Hepatocyte (in vitro differentiated cells): ENCODE measurements at regions not wholly inside any gene's neighbourhood (a gene's known extent, or its start where the extent isn't known, plus 50 kb on each side); places are given as distances from the start of the nearest gene placed in this dataset.

Experiments used
- EZH2 ChIP-seq: fragments of 200-600 bp; sonication (generic); IDR thresholded peaks from 2 replicates; pipeline ENCODE4 v1.6.1; 2016; ENCODE audit warnings: antibody characterized with exemption, mild to moderate bottlenecking, borderline replicate concordance
- EZH2phosphoT487 ChIP-seq: fragments of 200-600 bp; sonication (generic); IDR thresholded peaks from one replicate; pipeline ENCODE4 v1.6.1; 2018; ENCODE audit warnings: antibody characterized with exemption, mild to moderate bottlenecking, low read depth, moderate library complexity; ENCODE audit not compliant: unreplicated experiment, severe bottlenecking
- TF ChIP-seq, protein P1 (sequence below): fragments of 200-600 bp; sonication (generic); IDR thresholded peaks from 2 replicates; pipeline ENCODE4 v1.5.1; 2016; ENCODE audit warnings: antibody characterized with exemption, mild to moderate bottlenecking; ENCODE audit not compliant: poor library complexity

- TF ChIP-seq, protein P1, sequence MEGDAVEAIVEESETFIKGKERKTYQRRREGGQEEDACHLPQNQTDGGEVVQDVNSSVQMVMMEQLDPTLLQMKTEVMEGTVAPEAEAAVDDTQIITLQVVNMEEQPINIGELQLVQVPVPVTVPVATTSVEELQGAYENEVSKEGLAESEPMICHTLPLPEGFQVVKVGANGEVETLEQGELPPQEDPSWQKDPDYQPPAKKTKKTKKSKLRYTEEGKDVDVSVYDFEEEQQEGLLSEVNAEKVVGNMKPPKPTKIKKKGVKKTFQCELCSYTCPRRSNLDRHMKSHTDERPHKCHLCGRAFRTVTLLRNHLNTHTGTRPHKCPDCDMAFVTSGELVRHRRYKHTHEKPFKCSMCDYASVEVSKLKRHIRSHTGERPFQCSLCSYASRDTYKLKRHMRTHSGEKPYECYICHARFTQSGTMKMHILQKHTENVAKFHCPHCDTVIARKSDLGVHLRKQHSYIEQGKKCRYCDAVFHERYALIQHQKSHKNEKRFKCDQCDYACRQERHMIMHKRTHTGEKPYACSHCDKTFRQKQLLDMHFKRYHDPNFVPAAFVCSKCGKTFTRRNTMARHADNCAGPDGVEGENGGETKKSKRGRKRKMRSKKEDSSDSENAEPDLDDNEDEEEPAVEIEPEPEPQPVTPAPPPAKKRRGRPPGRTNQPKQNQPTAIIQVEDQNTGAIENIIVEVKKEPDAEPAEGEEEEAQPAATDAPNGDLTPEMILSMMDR = no peak
- no peak for TF ChIP-seq EZH2phosphoT487
- TF ChIP-seq EZH2 = no peak
Observed at GRCh38 chr4:160175064-160175643, 1072.3 kb downstream of the RAPGEF2 start.
